ENCODE measurements at regions not wholly inside any gene's neighbourhood (a gene's known extent, or its start where the extent isn't known, plus 50 kb on each side); places are given as distances from the start of the nearest gene placed in this dataset.

- Mint-ChIP-seq H3K27ac (no peak overlapping the region), H3K4me1 (ENCODE audit: low read depth) (peaks cover 64% of the 10 kb centered on the region), H3K36me3 (ENCODE audit: low read depth) (no peaks in the 10 kb centered on the region), H3K9me3 (peaks cover 2% of the 10 kb centered on the region), H3K4me3 (no peak overlapping the region), H3K27me3 (no peaks in the 10 kb centered on the region)
- ChIA-PET POLR2A (interaction anchor here (0.7 kb wide), 1 partner anchor 151 kb away, joined by 3 read pairs; no protein-coding TSS in a partner anchor), CTCF (interaction anchor here (1.3 kb wide), 1 partner anchor 57 kb away, joined by 5 read pairs; no protein-coding TSS in a partner anchor)
- intact Hi-C loops (cut with micrococcal nuclease) = no loop called here
- ATAC-seq (no peak), DNase-seq (no peak)
- TF ChIP-seq CTCF (IDR thresholded peaks at IDR 0.05) = no peak
These were observed 53.3 kb upstream of the CD44 start for GRCh38 chr11:35085531-35086165.

GRCh38 chr11:35087648-35088047, 51.3 kb upstream of the CD44 start:
- Mint-ChIP-seq H3K4me1 (ENCODE audit: low read depth) (peaks cover 55% of the 10 kb centered on the region), H3K36me3 (ENCODE audit: low read depth) (no peaks in the 10 kb centered on the region), H3K27ac (peak overlapping the region; percentile 68), H3K9me3 (no peaks in the 10 kb centered on the region), H3K4me3 (no peak overlapping the region), H3K27me3 (no peaks in the 10 kb centered on the region)
- intact Hi-C loops (cut with micrococcal nuclease) = no loop called here
- ChIA-PET POLR2A (interaction anchor here (1.4 kb wide), 1 partner anchor 59 kb away, joined by 3 read pairs; no protein-coding TSS in a partner anchor), CTCF (interaction anchor here (0.9 to 1.2 kb wide), 3 partner anchors 12 to 80 kb away, joined by 3 read pairs; no protein-coding TSS in a partner anchor)
- no peak for TF ChIP-seq CTCF (IDR thresholded peaks at IDR 0.05)
- no peak for DNase-seq
- ATAC-seq = no peak

- no peak for DNase-seq
- intact Hi-C loops (cut with micrococcal nuclease) = no loop called here
- H3K4me1 Mint-ChIP-seq (ENCODE audit: low read depth) = peaks cover 50% of the 10 kb centered on the region
- ATAC-seq = peak; percentile 19
- ChIA-PET POLR2A (interaction anchor here (0.6 to 1.8 kb wide), 5 partner anchors 14 to 59 kb away, joined by 3 to 7 read pairs (median 3); partner anchors contain the start of gene CD44), CTCF (interaction anchor here (0.9 to 1.2 kb wide), 4 partner anchors 13 to 79 kb away, joined by 3 read pairs; no protein-coding TSS in a partner anchor)
- no peaks in the 10 kb centered on the region for H3K9me3 Mint-ChIP-seq
- TF ChIP-seq CTCF (IDR thresholded peaks at IDR 0.05) = no peak
- H3K4me3 Mint-ChIP-seq = no peak overlapping the region
- peak overlapping the region; percentile 68 for H3K27ac Mint-ChIP-seq
- no peaks in the 10 kb centered on the region for H3K27me3 Mint-ChIP-seq
- H3K36me3 Mint-ChIP-seq (ENCODE audit: low read depth) = no peaks in the 10 kb centered on the region
These were observed 50.7 kb upstream of the CD44 start for GRCh38 chr11:35088226-35088625.

GRCh38 chr11:35088676-35089075, 50.3 kb upstream of the CD44 start:
- ChIA-PET CTCF (interaction anchor here (0.6 to 1.2 kb wide), 3 partner anchors 30 to 36 kb away, joined by 3 read pairs; no protein-coding TSS in a partner anchor), POLR2A (interaction anchor here (0.6 to 1.8 kb wide), 5 partner anchors 14 to 58 kb away, joined by 3 to 7 read pairs (median 3); partner anchors contain the start of gene CD44)
- no peak overlapping the region for H3K4me3 Mint-ChIP-seq
- H3K9me3 Mint-ChIP-seq = no peaks in the 10 kb centered on the region
- H3K27ac Mint-ChIP-seq = peak overlapping the region; percentile 68
- no peaks in the 10 kb centered on the region for H3K36me3 Mint-ChIP-seq (ENCODE audit: low read depth)
- peaks cover 46% of the 10 kb centered on the region for H3K4me1 Mint-ChIP-seq (ENCODE audit: low read depth)
- intact Hi-C loops (cut with micrococcal nuclease) = no loop called here
- TF ChIP-seq CTCF (IDR thresholded peaks at IDR 0.05) = no peak
- DNase-seq (no peak), ATAC-seq (no peak)
- no peaks in the 10 kb centered on the region for H3K27me3 Mint-ChIP-seq

Data from activated CD8-positive, alpha-beta T cell treated with anti-CD3 and anti-CD28 coated beads for 36 hours (primary cell).